Uterus (tissue), 2 donors: ENCODE measurements at regions not wholly inside any gene's neighbourhood (a gene's known extent, or its start where the extent isn't known, plus 50 kb on each side); places are given as distances from the start of the nearest gene placed in this dataset.

Experiments used
- CTCF ChIP-seq, 4 experiments: fragments of 200-600 bp in 2 of 4; fragments of 450-650 bp in 2 of 4; sonication (generic) in 2 of 4; IDR thresholded peaks; one replicate each; pipeline ENCODE4 v1.5.1; 2016 to 2019; ENCODE audit warnings: antibody characterized with exemption in 4 of 4, mild to moderate bottlenecking in 2 of 4, moderate library complexity in 1 of 4
- POLR2A ChIP-seq, 2 donors: fragments of 450-650 bp; IDR thresholded peaks; one replicate each; pipeline ENCODE4 v1.6.1; 2016; ENCODE audit warnings: antibody characterized with exemption in 2 of 2, mild to moderate bottlenecking in 1 of 2, moderate library complexity in 1 of 2

GRCh38 chrX:41019041-41019392, 66.2 kb upstream of the USP9X start:
- no peak for TF ChIP-seq POLR2A (IDR thresholded peaks at IDR 0.05)
- no peak for TF ChIP-seq CTCF (IDR thresholded peaks at IDR 0.05)
